Fibroblast of mammary gland (primary cell): ENCODE measurements at regions not wholly inside any gene's neighbourhood (a gene's known extent, or its start where the extent isn't known, plus 50 kb on each side); places are given as distances from the start of the nearest gene placed in this dataset.
"Not testable (repeated sequence)": the region's sequence is repeated elsewhere in the genome, so short reads cannot be mapped to it uniquely, and the experiment has no call there.

Experiments used
- DNase-seq: peaks from one replicate; pipeline ENCODE4 v3.0.0-alpha.2; 2010; ENCODE audit warnings: low read depth
- H3K4me3 ChIP-seq: 2 replicates; pipeline ENCODE4 v1.5.1; 2011; ENCODE audit warnings: low read depth, mild to moderate bottlenecking, low read length, moderate library complexity; ENCODE audit not compliant: control insufficient read depth
- TF ChIP-seq, protein P1 (sequence below): conservative IDR thresholded peaks from 2 replicates; pipeline ENCODE4 v1.5.1; 2011; ENCODE audit warnings: low read depth, low read length, inconsistent platforms; ENCODE audit not compliant: control insufficient read depth, insufficient read depth

DNA sequence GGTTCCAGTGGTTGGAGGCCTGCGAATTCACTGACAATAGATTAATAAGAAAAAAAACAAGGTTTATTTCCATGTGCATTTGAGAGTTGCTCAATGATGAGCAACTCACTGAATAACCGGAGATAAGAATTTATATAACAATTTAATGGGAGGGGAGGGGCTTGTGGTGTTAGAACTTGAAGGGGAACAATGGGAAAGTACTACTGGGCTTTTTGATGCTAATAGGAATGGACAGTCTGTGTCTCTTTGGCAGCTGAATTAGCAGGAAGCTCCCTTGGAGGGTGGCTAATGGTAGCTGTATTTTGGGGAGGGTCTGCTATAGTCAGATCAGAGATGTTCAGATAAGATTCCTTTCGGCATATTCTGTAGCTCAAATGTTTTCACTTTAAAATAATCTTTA, 62.4 kb upstream of the GMDS start:
- no peak for DNase-seq
- TF ChIP-seq, protein P1, sequence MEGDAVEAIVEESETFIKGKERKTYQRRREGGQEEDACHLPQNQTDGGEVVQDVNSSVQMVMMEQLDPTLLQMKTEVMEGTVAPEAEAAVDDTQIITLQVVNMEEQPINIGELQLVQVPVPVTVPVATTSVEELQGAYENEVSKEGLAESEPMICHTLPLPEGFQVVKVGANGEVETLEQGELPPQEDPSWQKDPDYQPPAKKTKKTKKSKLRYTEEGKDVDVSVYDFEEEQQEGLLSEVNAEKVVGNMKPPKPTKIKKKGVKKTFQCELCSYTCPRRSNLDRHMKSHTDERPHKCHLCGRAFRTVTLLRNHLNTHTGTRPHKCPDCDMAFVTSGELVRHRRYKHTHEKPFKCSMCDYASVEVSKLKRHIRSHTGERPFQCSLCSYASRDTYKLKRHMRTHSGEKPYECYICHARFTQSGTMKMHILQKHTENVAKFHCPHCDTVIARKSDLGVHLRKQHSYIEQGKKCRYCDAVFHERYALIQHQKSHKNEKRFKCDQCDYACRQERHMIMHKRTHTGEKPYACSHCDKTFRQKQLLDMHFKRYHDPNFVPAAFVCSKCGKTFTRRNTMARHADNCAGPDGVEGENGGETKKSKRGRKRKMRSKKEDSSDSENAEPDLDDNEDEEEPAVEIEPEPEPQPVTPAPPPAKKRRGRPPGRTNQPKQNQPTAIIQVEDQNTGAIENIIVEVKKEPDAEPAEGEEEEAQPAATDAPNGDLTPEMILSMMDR: no peak
- H3K4me3 ChIP-seq: no peak overlapping the region

DNA sequence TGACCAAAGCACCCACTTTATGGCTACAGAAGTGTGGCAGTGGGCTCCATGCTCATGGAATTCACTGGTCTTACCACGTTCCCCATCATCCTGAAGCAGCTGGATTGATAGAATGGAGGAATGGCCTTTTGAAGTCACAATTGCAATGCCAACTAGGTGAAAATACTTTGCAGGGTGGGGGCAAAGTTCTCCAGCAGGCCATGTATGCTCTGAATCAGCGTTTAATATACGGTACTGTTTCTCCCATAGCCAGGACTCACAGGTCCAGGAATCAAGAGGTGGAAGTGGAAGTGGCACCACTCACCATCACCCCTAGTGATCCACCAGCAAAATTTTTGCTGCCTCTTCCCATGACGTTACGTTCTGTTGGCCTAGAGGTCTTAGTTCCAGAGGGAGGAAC, 60.5 kb upstream of the GMDS start:
- TF ChIP-seq, protein P1: no peak
- no peak overlapping the region for H3K4me3 ChIP-seq
- DNase-seq: no peak

DNA sequence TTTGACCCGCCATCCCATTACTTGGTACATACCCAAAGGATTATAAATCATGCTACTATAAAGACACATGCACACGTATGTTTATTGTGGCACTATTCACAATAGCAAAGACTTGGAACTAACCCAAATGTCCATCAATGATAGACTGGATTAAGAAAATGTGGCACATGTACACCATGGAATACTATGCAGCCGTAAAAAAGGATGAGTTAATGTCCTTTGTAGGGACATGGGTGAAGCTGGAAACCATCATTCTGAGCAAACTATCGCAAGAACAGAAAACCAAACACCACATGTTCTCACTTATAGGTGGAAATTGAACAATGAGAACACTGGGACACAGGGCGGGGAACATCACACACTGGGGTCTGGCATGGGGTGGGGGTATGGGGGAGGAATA, 57.1 kb upstream of the GMDS start:
- H3K4me3 ChIP-seq, DNase-seq: not testable (repeated sequence)

DNA sequence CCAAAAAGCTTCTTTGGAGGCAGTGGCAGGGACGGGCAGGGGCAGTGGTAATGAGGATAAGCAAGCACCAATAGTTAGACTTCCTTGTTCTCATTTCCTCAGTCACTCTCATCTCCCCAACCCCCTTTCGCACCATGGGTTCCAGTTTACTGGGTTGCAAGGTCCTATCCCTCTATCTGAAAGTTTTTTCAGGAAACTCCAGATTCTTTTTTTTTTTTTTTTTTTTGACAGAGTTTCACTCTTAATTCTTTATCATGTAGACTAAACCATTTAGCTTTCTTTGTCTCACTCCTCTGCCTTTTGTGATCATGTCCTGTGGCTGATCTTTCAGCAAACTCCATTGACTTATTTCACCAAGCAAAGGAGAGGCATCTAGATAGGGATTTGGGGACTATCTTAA, 51.4 kb upstream of the GMDS start:
- H3K4me3 ChIP-seq: no peak overlapping the region
- DNase-seq: no peak
- TF ChIP-seq, protein P1: no peak
